Thyroid gland (tissue), 4 donors: ENCODE measurements at regions not wholly inside any gene's neighbourhood (a gene's known extent, or its start where the extent isn't known, plus 50 kb on each side); places are given as distances from the start of the nearest gene placed in this dataset.

ENCODE experiments used
- CTCF ChIP-seq, 6 experiments: fragments of 200-600 bp in 3 of 6; fragments of 450-650 bp in 3 of 6; sonication (generic) in 3 of 6; IDR thresholded peaks; one replicate each; pipeline ENCODE4 v1.5.1; 2016 to 2019; ENCODE audit warnings: antibody characterized with exemption in 6 of 6, mild to moderate bottlenecking in 2 of 6, inconsistent platforms in 1 of 6, moderate library complexity in 1 of 6
- POLR2A ChIP-seq, 2 donors: fragments of 450-650 bp; IDR thresholded peaks; one replicate each; pipeline ENCODE4 v1.6.1; 2017; ENCODE audit warnings: antibody characterized with exemption in 2 of 2, mild to moderate bottlenecking in 2 of 2, moderate library complexity in 1 of 2

DNA sequence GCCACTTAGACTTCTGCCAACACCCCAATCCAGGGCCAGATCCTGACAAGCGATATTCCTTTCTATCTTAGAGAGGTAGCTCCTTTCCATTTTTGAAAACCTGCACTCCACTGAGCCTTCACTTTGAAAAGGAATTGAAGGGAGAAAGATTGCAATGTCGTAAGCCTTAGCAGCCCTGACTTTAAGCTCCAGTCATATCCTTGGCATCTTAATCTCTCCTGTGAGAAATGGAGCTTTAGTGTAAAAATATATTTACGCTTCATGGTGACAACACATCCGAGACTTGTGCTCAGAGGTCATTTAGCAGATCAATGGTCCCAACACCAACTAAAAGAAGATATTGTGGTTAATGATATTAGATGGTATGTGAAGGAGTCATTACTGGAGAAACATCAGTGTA is 235.8 kb upstream of the MEX3C start:
- TF ChIP-seq CTCF (IDR thresholded peaks at IDR 0.05): no peak
- TF ChIP-seq POLR2A (IDR thresholded peaks at IDR 0.05): no peak
